GM10248 (cell line): ENCODE measurements at regions not wholly inside any gene's neighbourhood (a gene's known extent, or its start where the extent isn't known, plus 50 kb on each side); places are given as distances from the start of the nearest gene placed in this dataset.

Experiments used
- CTCF ChIA-PET: fragments of 300-600 bp; sonication (Branson Sonifier 250); formaldehyde crosslinking; extraction: SDS; loops from one replicate; lab custom pipeline; 2021; ENCODE audit warnings: antibody characterized with exemption; lab: Yijun Ruan, JAX
- POLR2A ChIA-PET: fragments of 350-650 bp; sonication (Branson Sonifier 250); formaldehyde crosslinking; extraction: SDS; loops from one replicate; lab custom pipeline; 2020; ENCODE audit warnings: antibody characterized with exemption; lab: Yijun Ruan, JAX
- DNase-seq: peaks from one replicate; pipeline ENCODE4 v3.0.0; 2012; ENCODE audit errors: extremely low spot score
- CTCF ChIP-seq: IDR thresholded peaks from 2 replicates; pipeline ENCODE4 v1.5.1; 2012; ENCODE audit warnings: mild to moderate bottlenecking, low read depth; ENCODE audit errors: extremely low read depth, missing control alignments, control extremely low read depth

DNA sequence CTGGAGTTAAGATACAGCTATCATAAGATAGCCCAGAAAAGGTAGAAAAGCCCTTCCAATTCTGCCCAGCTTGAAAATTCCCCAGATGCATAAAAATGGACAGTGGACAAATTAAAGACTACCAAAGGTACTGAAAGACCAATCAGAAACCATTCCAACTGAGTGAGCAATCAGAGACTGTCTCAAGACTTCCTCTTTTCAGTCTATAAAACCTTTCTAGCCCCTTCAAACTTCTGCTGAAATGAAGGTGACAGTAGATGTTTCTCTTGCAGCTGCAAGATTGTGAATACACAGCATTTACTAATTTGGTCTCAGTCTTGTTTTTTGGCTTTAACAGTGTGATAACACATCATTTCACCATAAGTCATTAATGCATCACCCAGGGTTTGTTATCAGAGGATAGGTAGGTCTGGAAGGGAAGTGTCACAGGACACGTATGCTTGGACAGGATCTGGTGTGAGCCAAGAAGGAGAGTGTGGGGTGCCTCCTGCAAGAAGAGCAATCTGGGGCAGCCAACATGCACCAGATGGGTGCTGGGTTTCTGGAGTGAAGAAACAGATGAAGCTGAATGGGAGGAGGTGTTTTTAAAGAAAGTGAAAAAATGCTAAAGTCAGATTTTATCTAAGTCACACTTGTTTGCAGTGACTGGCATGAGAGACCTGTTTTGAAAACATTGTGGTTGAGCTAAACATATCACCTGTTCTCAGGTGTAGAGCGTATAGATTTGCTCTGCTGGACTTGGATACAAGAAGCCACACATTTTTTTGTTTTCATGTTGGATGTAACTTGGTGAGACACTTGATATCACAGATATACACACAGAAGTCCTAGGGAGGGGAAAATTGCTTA lies 75.3 kb upstream of the DDX18 start:
- ChIA-PET CTCF (interaction anchor here (1.2 kb wide), 1 partner anchor 14 kb away, joined by 3 read pairs; no protein-coding TSS in a partner anchor), POLR2A (no interaction called here)
- TF ChIP-seq CTCF: no peak
- no peak for DNase-seq

GRCh38 chr2:117745537-117745936 lies 69.0 kb upstream of the DDX18 start:
- ChIA-PET CTCF (interaction anchor here (1.1 to 1.2 kb wide), 2 partner anchors 8 to 41 kb away, joined by 3 to 4 read pairs; no protein-coding TSS in a partner anchor), POLR2A (no interaction called here)
- DNase-seq: no peak
- no peak for TF ChIP-seq CTCF

DNA sequence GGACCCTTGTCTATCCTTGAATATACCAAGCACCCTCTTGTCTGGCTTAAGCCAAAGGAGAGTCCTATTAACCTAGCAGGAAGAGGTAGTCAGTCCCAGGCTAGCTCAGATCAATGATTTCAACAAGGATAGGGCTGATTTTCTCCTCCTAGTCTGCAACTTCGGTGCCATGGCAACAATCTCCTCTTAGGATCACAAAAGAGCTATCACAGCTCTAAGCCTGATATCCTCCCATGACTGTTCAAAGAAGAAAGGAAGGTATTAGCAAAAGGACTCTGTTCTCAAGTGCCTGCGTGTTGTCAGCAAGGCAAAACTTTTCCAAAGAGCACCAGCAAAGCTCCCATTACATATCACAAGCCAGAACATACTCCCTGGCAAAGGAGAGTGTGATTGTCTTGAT lies 58.7 kb upstream of the DDX18 start:
- TF ChIP-seq CTCF: no peak
- POLR2A ChIA-PET: no interaction called here
- DNase-seq: no peak
- CTCF ChIA-PET: interaction anchor here (1.5 kb wide), 1 partner anchor 30 kb away, joined by 5 read pairs; no protein-coding TSS in a partner anchor

- CTCF ChIA-PET: interaction anchor here (1.1 to 1.2 kb wide), 2 partner anchors 25 to 54 kb away, joined by 3 to 4 read pairs; partner anchors contain the start of gene DDX18
- DNase-seq: no peak
- POLR2A ChIA-PET: no interaction called here
- no peak for TF ChIP-seq CTCF
Measured at GRCh38 chr2:117760916-117761315, 53.6 kb upstream of the DDX18 start.

- ChIA-PET CTCF (interaction anchor here (1.5 kb wide), 1 partner anchor 10 kb away, joined by 3 read pairs; no protein-coding TSS in a partner anchor), POLR2A (no interaction called here)
- no peak for TF ChIP-seq CTCF
- DNase-seq: no peak
Measured at GRCh38 chr2:117762454-117762853, 52.0 kb upstream of the DDX18 start.

DNA sequence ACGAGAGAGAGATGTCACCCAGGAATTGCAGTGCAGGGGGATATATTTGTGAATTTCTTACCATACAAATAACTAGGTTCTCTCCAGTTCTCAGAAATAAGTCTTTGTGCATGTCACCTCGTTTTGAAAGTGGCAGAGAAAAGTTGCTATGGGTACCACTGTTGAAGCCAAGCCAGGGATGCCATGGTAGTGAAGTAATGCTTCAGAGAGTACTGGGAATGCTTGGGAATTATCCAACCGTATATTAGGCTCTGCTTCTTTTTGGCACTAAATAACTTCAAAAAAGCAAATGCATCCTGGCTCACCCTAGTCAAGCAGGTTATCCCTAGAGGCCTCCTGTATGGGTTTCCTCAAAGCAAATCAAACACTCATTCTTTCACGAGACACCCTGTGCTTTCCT lies 50.7 kb upstream of the DDX18 start:
- POLR2A ChIA-PET: no interaction called here
- CTCF ChIA-PET: interaction anchor here (1.3 to 1.5 kb wide), 2 partner anchors 9 to 21 kb away, joined by 3 to 4 read pairs; no protein-coding TSS in a partner anchor
- TF ChIP-seq CTCF: no peak
- DNase-seq: no peak
